Aorta (tissue), 5 donors: ENCODE measurements at regions not wholly inside any gene's neighbourhood (a gene's known extent, or its start where the extent isn't known, plus 50 kb on each side); places are given as distances from the start of the nearest gene placed in this dataset.

ENCODE experiments used
- ATAC-seq: fragments of 200-7000 bp; cut with Tn5 transposase; one replicate; pipeline ENCODE4 v1.9.1; 2022; ENCODE audit warnings: moderate library complexity; ENCODE audit not compliant: low FRiP score
- DNase-seq, 2 donors: peaks; one replicate each; pipeline ENCODE4 v3.0.0-alpha.2; 2020
- H3K27ac ChIP-seq, 2 donors: one replicate each; pipeline ENCODE4 v1.5.1; 2013; ENCODE audit warnings: low read length in 2 of 2, mild to moderate bottlenecking in 2 of 2, moderate library complexity in 2 of 2, control low read depth in 1 of 2, inconsistent platforms in 1 of 2, low read depth in 1 of 2
- H3K27me3 ChIP-seq, 2 donors: one replicate each; pipeline ENCODE4 v1.6.1; 2013; ENCODE audit warnings: control low read depth in 1 of 2, low read length in 1 of 2, mild to moderate bottlenecking in 1 of 2, moderate library complexity in 1 of 2; ENCODE audit not compliant: insufficient read depth in 2 of 2, control insufficient read depth in 1 of 2
- H3K36me3 ChIP-seq, 2 donors: one replicate each; pipeline ENCODE4 v1.6.1; 2013; ENCODE audit warnings: control low read depth in 1 of 2, low read length in 1 of 2, mild to moderate bottlenecking in 1 of 2; ENCODE audit not compliant: insufficient read depth in 2 of 2, control insufficient read depth in 1 of 2
- H3K4me1 ChIP-seq, 2 donors: one replicate each; pipeline ENCODE4 v1.6.1; 2013; ENCODE audit warnings: low read length in 2 of 2, control low read depth in 1 of 2, mild to moderate bottlenecking in 1 of 2, moderate library complexity in 1 of 2; ENCODE audit not compliant: insufficient read depth in 2 of 2, control insufficient read depth in 1 of 2
- H3K4me3 ChIP-seq, 2 donors: one replicate each; pipeline ENCODE4 v1.5.1; 2013; ENCODE audit warnings: low read length in 2 of 2, control low read depth in 1 of 2, mild to moderate bottlenecking in 1 of 2
- H3K9me3 ChIP-seq: one replicate; pipeline ENCODE4 v1.6.1; 2013; ENCODE audit warnings: mild to moderate bottlenecking, low read length; ENCODE audit not compliant: control insufficient read depth
- WGBS, 2 donors: extraction: QIAGEN DNeasy Blood & Tissue Kit; methylation state at CpG; one replicate each; pipeline ENCODE4 v1.1.7; 2013; 5-methylcytosine and 5-hydroxymethylcytosine counted together
- intact Hi-C, 2 donors: fragments of 100-400 bp; cut with DNase I; formaldehyde crosslinking; loops; one replicate each; pipeline versions ENCODE4 v1.14.2 to v1.15.0; 2022
- donor health status: healthy with polysubstance abuse.
- donor health status: Bipolar disorder and iron deficiency.
- donor health status: DM: no; HTN: no; CAD: no.
- donor health status: DM: no; HTN: no; CAD: no.
- donor health status: DM: yes; HTN: yes; CAD: no.

DNA sequence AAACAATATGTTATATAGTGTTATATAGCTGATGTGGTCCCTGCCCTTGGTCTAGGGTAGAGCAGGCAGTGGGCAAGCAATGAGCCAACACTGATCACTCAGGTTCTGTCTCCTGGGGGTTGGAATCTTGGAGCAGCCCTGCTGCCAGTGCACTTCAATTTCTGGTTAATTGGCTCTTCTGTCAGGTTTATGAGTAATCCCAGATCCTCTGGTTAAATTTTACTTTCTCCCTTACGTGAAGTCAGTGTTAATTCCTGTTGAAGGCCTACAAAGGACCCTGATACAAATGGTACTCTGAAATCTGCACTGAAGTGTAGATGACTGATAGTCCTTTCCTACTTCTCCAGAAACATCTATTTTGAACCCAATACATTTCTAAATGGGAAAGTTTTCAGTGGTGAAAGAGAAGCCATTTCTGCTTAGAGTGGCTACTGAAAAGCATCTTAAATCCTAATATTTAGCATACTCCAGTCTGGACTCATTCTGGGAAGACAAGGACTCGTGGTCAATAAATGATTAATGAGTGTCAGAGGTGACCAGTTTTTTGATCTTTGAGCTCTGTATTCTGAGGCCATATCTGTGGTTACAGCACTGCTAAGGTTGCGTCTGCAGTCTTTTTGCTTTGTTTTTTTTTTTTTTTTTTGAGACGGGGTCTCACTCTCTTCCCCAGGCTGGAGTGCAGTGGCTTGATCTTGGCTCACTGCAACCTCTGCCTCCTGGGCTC is 442.4 kb downstream of the KIF4B start:
- DNase-seq (no peak), ATAC-seq (peak; percentile 26)
- no peaks in the 10 kb centered on the region for H3K9me3 ChIP-seq
- no peaks in the 10 kb centered on the region for H3K27me3 ChIP-seq
- WGBS, 2 donors: 68 to 74% methylated on average over 4 of the region's 4 CpGs
- H3K27ac ChIP-seq: no peak overlapping the region
- H3K4me3 ChIP-seq: no peak overlapping the region
- intact Hi-C loops: no loop called here
- H3K36me3 ChIP-seq: no peaks in the 10 kb centered on the region
- no peaks in the 10 kb centered on the region for H3K4me1 ChIP-seq

DNA sequence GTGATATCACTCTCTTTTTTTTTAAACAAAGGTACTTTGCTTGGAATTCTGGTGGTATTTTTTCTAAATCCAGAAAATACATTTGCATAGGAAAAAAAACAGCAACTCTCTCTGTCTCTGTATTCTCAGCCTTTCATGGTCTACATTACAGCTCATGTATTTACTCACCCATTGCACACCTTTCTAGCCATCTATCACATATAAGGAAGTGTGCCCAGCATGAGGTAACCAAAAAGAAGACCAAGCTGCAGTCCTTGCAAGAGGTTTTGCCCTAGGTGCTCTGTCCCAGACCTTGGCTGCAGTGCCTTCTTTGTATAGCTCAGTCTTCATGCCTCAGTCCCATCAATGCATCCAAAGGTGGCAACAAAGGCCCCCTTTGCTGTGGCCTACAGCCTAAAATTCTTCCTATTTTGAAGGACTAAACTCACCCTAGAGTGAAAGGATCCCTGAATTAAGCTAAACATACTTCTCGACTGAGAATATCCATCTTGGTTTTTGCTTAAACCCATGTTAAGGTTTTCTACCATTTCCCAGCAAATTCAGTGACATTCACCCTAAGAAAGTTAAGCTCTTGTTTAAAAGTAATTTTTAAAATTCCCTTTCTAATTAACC is 446.4 kb downstream of the KIF4B start:
- 81 to 88% methylated on average over 1 of the region's 1 CpG for WGBS, 2 donors
- no peak overlapping the region for H3K27ac ChIP-seq
- H3K4me1 ChIP-seq: no peaks in the 10 kb centered on the region
- no peak overlapping the region for H3K4me3 ChIP-seq
- H3K36me3 ChIP-seq: no peaks in the 10 kb centered on the region
- intact Hi-C loops: no loop called here
- H3K9me3 ChIP-seq: no peaks in the 10 kb centered on the region
- ATAC-seq (no peak), DNase-seq (no peak)
- no peaks in the 10 kb centered on the region for H3K27me3 ChIP-seq

DNA sequence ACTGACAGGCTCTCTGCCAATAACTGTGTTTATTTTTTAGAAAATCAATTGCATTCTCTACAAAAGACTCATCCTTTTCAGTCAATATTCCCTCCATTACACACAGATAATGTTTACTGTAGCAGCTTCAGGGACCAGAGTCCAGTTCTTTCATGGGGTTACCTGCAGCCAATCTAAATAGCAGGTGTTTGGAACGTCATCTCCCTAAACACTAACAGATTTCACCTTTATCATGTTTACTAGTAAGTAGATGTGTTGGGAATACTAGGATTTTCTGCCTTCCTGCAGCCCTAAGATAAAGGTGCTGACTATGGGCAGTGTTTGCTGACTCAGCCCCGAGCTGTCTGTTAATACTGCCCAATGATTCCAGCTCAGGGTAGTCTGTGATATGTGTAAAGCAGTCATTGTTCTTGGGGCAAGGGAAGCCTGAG is 447.0 kb downstream of the KIF4B start:
- Histone ChIP-seq H3K9me3 (no peaks in the 10 kb centered on the region), H3K27ac (no peak overlapping the region), H3K27me3 (no peaks in the 10 kb centered on the region), H3K36me3 (no peaks in the 10 kb centered on the region), H3K4me3 (no peak overlapping the region), H3K4me1 (no peaks in the 10 kb centered on the region)
- DNase-seq (no peak), ATAC-seq (no peak)
- intact Hi-C loops: no loop called here
- WGBS, 2 donors: 55 to 58% methylated on average over 2 of the region's 2 CpGs

DNA sequence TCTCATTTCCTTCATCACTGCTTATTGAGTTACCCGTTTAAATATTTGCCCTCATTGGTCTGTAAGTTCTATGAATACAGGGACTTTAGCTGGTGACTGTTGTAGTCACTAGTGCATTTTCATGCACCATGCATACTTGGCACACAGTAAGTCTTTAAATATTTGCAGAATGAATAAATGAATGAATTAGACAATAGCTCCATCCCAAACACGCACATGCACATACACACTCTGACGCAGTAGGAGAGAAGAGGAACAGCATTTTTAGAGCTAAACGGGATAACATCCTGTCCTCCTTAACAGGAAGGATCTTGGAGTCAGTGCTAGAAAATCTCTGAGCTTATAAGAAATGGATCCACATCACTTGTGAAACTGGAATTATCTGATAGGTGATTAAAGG is 447.7 kb downstream of the KIF4B start:
- Histone ChIP-seq H3K36me3 (no peaks in the 10 kb centered on the region), H3K4me3 (no peak overlapping the region), H3K27me3 (no peaks in the 10 kb centered on the region), H3K27ac (no peak overlapping the region), H3K9me3 (no peaks in the 10 kb centered on the region), H3K4me1 (no peaks in the 10 kb centered on the region)
- 83 to 86% methylated on average over 4 of the region's 4 CpGs for WGBS, 2 donors
- DNase-seq: no peak
- intact Hi-C loops: no loop called here
- ATAC-seq: no peak

DNA sequence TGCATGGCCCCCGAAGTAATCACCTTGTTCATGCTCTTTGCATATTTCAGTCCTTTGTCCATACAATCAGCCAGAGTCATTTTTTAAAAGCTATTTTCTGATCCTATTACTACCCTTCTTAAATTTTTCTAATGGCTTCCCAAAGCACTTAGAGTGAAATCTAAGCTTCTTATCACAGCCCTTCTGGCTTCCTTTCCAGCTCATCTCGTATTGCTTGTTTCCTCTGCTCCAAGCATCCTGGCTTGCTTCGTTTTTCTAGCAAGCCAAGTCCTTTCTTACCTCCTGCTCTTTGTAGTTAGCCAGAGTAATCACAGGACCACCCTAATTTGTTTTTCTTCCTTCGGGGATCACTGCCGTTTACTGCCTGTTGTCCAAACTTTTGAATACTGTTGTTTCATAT is 453.3 kb downstream of the KIF4B start:
- H3K27ac ChIP-seq: no peak overlapping the region
- intact Hi-C loops: no loop called here
- H3K4me1 ChIP-seq: no peaks in the 10 kb centered on the region
- no peak for DNase-seq
- 30 to 38% methylated on average over 5 of the region's 5 CpGs for WGBS, 2 donors
- no peak overlapping the region for H3K4me3 ChIP-seq
- no peaks in the 10 kb centered on the region for H3K36me3 ChIP-seq
- no peak for ATAC-seq
- H3K27me3 ChIP-seq: no peaks in the 10 kb centered on the region
- no peaks in the 10 kb centered on the region for H3K9me3 ChIP-seq

DNA sequence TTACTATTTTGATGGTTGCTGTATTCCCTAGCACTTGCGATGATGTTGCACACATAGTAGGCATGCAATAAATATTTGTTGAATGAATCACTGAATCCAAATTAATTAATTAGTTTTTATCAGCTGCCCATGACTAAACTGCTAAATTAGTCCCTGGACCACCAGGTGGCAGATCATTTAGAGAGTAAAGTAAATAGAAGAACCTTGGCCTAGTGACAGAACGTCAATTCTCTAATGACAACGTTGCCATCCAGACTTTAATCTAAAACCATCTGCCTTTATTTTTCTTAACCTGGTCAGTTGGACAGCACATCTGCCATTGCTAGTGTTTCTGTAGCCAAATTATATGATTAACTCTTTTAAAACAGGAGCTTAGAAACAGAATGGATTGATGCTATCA is 457.5 kb downstream of the KIF4B start:
- 49 to 53% methylated on average over 3 of the region's 3 CpGs for WGBS, 2 donors
- H3K4me1 ChIP-seq: no peaks in the 10 kb centered on the region

DNA sequence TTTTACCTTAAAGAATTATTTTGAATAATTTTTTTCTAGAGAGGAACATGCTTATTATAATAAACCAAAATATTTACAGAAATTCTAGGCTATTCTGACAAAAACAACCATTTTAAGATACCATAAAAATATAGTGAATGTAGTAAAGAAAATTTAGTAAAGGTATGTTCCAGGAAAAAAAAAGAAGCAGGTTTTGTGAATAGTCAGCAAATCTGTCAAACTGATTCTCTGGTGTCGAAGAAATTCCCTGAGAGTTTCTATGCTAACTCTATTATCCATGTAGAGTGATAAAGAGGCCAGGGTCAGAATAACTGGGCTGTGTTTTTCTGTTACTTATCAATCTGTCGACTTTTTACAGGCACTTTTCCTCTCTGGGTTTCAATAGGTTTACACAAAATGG is 459.2 kb downstream of the KIF4B start:
- DNase-seq (no peak), ATAC-seq (no peak)
- H3K4me3 ChIP-seq: no peak overlapping the region
- WGBS, 2 donors: 55 to 59% methylated on average over 2 of the region's 2 CpGs
- intact Hi-C loops: no loop called here
- H3K9me3 ChIP-seq: no peaks in the 10 kb centered on the region
- H3K27me3 ChIP-seq: no peaks in the 10 kb centered on the region
- H3K36me3 ChIP-seq: no peaks in the 10 kb centered on the region
- no peak overlapping the region for H3K27ac ChIP-seq
- H3K4me1 ChIP-seq: no peaks in the 10 kb centered on the region

More for the DNA sequence above, 457.5 kb downstream of the KIF4B start:
- H3K36me3 ChIP-seq: no peaks in the 10 kb centered on the region
- no peak overlapping the region for H3K4me3 ChIP-seq
- H3K27ac ChIP-seq: no peak overlapping the region
- H3K27me3 ChIP-seq: no peaks in the 10 kb centered on the region
- H3K9me3 ChIP-seq: no peaks in the 10 kb centered on the region
- ATAC-seq: no peak
- no peak for DNase-seq
- intact Hi-C loops: no loop called here

DNA sequence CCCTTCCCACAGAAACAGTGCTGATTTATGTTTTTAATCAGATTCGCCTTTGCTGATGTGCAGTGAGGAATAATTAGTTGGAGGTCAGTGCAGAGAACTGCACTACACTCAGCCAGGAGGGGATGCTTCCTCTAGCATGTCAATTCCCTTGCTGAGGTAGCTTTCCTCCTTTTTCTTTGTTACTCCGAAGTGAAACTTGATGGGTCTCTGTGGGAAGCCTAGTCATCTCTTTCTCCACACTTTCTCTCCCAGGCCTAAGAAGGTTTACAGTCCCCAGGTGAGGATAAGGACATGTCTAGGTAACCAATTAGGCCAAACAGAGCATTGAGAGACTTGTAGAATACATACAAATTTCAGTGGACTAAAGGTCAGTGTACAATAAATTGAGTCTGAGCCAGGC is 461.8 kb downstream of the KIF4B start:
- no peaks in the 10 kb centered on the region for H3K27me3 ChIP-seq
- no peaks in the 10 kb centered on the region for H3K4me1 ChIP-seq
- H3K36me3 ChIP-seq: no peaks in the 10 kb centered on the region
- no peak overlapping the region for H3K4me3 ChIP-seq
- ATAC-seq (no peak), DNase-seq (no peak)
- 59 to 66% methylated on average over 2 of the region's 2 CpGs for WGBS, 2 donors
- intact Hi-C loops: no loop called here
- H3K27ac ChIP-seq: no peak overlapping the region
- H3K9me3 ChIP-seq: no peaks in the 10 kb centered on the region

DNA sequence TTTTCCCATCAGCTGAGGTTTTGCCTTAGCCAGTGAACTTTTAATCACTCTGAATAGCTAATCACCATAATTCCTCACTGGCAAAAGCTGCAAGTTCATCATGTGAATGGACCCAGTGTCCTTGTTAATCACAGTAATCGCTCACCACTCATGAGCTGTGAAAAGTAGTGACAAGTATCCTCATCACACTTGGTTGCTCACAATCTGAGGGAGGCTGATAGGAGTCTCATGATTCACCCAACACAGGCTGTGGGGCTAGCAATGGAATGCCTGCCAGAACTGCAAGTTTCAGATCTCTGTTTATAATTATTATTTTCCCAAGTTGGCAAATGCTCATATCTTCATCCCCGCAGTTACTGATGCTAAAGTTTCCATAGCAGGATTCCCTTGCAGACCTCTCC is 467.2 kb downstream of the KIF4B start:
- 68 to 72% methylated on average over 2 of the region's 2 CpGs for WGBS, 2 donors
- intact Hi-C loops: no loop called here
- Histone ChIP-seq H3K27ac (no peak overlapping the region), H3K9me3 (no peaks in the 10 kb centered on the region), H3K4me3 (no peak overlapping the region), H3K36me3 (no peaks in the 10 kb centered on the region), H3K4me1 (no peaks in the 10 kb centered on the region), H3K27me3 (no peaks in the 10 kb centered on the region)
- ATAC-seq (no peak), DNase-seq (no peak)
